Endothelial cell of umbilical vein (primary cell): ENCODE measurements at regions not wholly inside any gene's neighbourhood (a gene's known extent, or its start where the extent isn't known, plus 50 kb on each side); places are given as distances from the start of the nearest gene placed in this dataset.
"Not testable (repeated sequence)": the region's sequence is repeated elsewhere in the genome, so short reads cannot be mapped to it uniquely, and the experiment has no call there.

ENCODE experiments used
- CTCF ChIP-seq, 2 donors: IDR thresholded peaks; 1 replicate in 1 of 2; 2 replicates in 1 of 2; pipeline ENCODE4 v1.5.1; 2011; ENCODE audit warnings: low read length in 2 of 2, mild to moderate bottlenecking in 2 of 2, moderate library complexity in 2 of 2, control low read depth in 1 of 2, inconsistent platforms in 1 of 2, low read depth in 1 of 2; ENCODE audit not compliant: insufficient read depth in 1 of 2; ENCODE audit errors: extremely low read depth in 1 of 2
- EZH2 ChIP-seq: IDR thresholded peaks from 2 replicates; pipeline ENCODE4 v1.6.1; 2012; ENCODE audit warnings: borderline replicate concordance, low read depth, mild to moderate bottlenecking, moderate library complexity, low read length, inconsistent platforms; ENCODE audit not compliant: severe bottlenecking
- FOS ChIP-seq: IDR thresholded peaks from 2 replicates; pipeline ENCODE4 v1.6.1; 2011; ENCODE audit warnings: mild to moderate bottlenecking, low read length, moderate library complexity, borderline replicate concordance; ENCODE audit not compliant: insufficient read depth
- GATA2 ChIP-seq: IDR thresholded peaks from 2 replicates; pipeline ENCODE4 v1.7.0; 2011; ENCODE audit warnings: low read depth, mild to moderate bottlenecking, moderate library complexity, mixed read lengths, low read length; ENCODE audit not compliant: insufficient read length, insufficient read depth
- JUN ChIP-seq: IDR thresholded peaks from 2 replicates; pipeline ENCODE4 v1.6.1; 2011; ENCODE audit warnings: borderline replicate concordance, low read depth; ENCODE audit not compliant: insufficient read length, insufficient read depth
- MYC ChIP-seq: IDR thresholded peaks from one replicate; pipeline ENCODE4 v1.6.1; 2011; ENCODE audit warnings: mild to moderate bottlenecking, low read depth, low read length
- POLR2A ChIP-seq: IDR thresholded peaks from 2 replicates; pipeline ENCODE4 v1.6.1; 2012; ENCODE audit warnings: low read depth, mild to moderate bottlenecking, control low read depth, low read length
- POLR2AphosphoS5 ChIP-seq: IDR thresholded peaks from 2 replicates; pipeline ENCODE4 v1.6.1; 2012; ENCODE audit warnings: low read depth, mild to moderate bottlenecking, control low read depth, low read length, moderate library complexity; ENCODE audit not compliant: insufficient read depth
- TF ChIP-seq, protein P1 (sequence below): IDR thresholded peaks from 2 replicates; pipeline ENCODE4 v1.6.1; 2011; ENCODE audit not compliant: insufficient read depth, insufficient read length

DNA sequence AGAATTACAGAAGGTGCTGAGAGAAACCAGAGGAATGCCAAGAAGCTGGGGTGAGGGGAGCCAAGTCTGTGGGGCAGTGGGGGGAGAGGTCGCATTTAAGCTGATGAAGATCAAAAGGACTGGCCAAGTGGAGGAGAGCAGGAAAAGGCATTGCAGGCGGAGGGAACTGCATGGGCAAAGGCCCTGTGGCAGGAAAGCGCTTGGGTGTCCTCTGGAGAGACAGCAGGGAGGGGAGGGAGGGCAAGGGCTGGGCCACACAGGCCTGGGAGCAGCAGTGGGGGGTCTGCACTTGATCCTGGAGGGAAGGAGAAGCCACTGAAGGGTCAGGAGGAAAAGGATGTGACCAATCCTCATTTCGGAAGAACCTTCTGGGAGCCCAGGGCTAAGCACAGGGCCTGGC is 65.0 kb downstream of the MATN1 start:
- not testable (repeated sequence) for TF ChIP-seq CTCF (IDR thresholded peaks at IDR 0.05; ENCODE audit: extremely low read depth in 1 of 2, insufficient read depth in 1 of 2, low read depth in 1 of 2, low read length in 2 of 2); POLR2A; FOS; EZH2; POLR2AphosphoS5; JUN; MYC; GATA2
- TF ChIP-seq, protein P1, sequence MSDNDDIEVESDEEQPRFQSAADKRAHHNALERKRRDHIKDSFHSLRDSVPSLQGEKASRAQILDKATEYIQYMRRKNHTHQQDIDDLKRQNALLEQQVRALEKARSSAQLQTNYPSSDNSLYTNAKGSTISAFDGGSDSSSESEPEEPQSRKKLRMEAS = not testable (repeated sequence)
